HG03066 (cell line): ENCODE measurements at regions not wholly inside any gene's neighbourhood (a gene's known extent, or its start where the extent isn't known, plus 50 kb on each side); places are given as distances from the start of the nearest gene placed in this dataset.
"Not testable (repeated sequence)": the region's sequence is repeated elsewhere in the genome, so short reads cannot be mapped to it uniquely, and the experiment has no call there.

Experiments
- ATAC-seq: cut with Tn5 transposase; IDR thresholded peaks from one replicate; pipeline ENCODE4 v1.9.1; 2021; ENCODE audit warnings: low read depth; ENCODE audit not compliant: unreplicated experiment

- not testable (repeated sequence) for ATAC-seq
Measured at GRCh38 chr2:61723364-61723763, 130.5 kb downstream of the FAM161A start.

- ATAC-seq: no peak
Measured at GRCh38 chr2:61722800-61723199, 131.1 kb downstream of the FAM161A start.

GRCh38 chr2:61722318-61722717 lies 131.5 kb downstream of the FAM161A start:
- no peak for ATAC-seq

- ATAC-seq: no peak
Measured at GRCh38 chr2:61721382-61721781, 132.5 kb downstream of the FAM161A start.

- ATAC-seq: no peak
Measured at GRCh38 chr2:61720911-61721310, 132.9 kb downstream of the FAM161A start.

- ATAC-seq: no peak
Measured at GRCh38 chr2:61718965-61719364, 134.9 kb downstream of the FAM161A start.

GRCh38 chr2:61715506-61715905 lies 138.4 kb downstream of the FAM161A start:
- no peak for ATAC-seq

GRCh38 chr2:61714210-61714609 lies 139.7 kb downstream of the FAM161A start:
- ATAC-seq: no peak

- ATAC-seq: no peak
Measured at GRCh38 chr2:61713457-61713856, 140.4 kb downstream of the FAM161A start.

GRCh38 chr2:61712060-61712459 lies 141.8 kb downstream of the FAM161A start:
- ATAC-seq: no peak

- no peak for ATAC-seq
Measured at GRCh38 chr2:61710711-61711110, 143.1 kb downstream of the FAM161A start.

GRCh38 chr2:61707984-61708852 lies 145.6 kb downstream of the FAM161A start:
- peak; percentile 100 for ATAC-seq

GRCh38 chr2:61705625-61706024 lies 148.2 kb downstream of the FAM161A start:
- ATAC-seq: no peak

- no peak for ATAC-seq
Measured at GRCh38 chr2:61704364-61704763, 149.5 kb downstream of the FAM161A start.

GRCh38 chr2:61702088-61702467 lies 151.8 kb downstream of the FAM161A start:
- ATAC-seq: no peak

- ATAC-seq: no peak
Measured at GRCh38 chr2:61700464-61700863, 153.4 kb downstream of the FAM161A start.

GRCh38 chr2:61694312-61695274 lies 156.4 kb upstream of the XPO1 start:
- peak; percentile 96 for ATAC-seq

- no peak for ATAC-seq
Measured at GRCh38 chr2:61693744-61694143, 155.6 kb upstream of the XPO1 start.

- no peak for ATAC-seq
Measured at GRCh38 chr2:61690078-61690596, 152.0 kb upstream of the XPO1 start.

GRCh38 chr2:61689568-61689967 lies 151.4 kb upstream of the XPO1 start:
- no peak for ATAC-seq
